Gastrocnemius medialis (tissue), 4 donors: ENCODE measurements at regions not wholly inside any gene's neighbourhood (a gene's known extent, or its start where the extent isn't known, plus 50 kb on each side); places are given as distances from the start of the nearest gene placed in this dataset.

Source experiments
- ATAC-seq, 2 donors: fragments of 150-250 bp; one replicate each; pipeline ENCODE4 v1.9.1; 2016
- DNase-seq, 2 donors: peaks; one replicate each; pipeline ENCODE4 v3.0.0-alpha.2; 2019
- H3K27ac ChIP-seq, 4 donors: fragments of 200-600 bp; sonication (generic); 1 replicate in 1 of 4; 2 replicates in 3 of 4; pipeline ENCODE4 v1.5.1; 2016 to 2018; ENCODE audit warnings: mild to moderate bottlenecking in 2 of 4, moderate library complexity in 1 of 4
- H3K27me3 ChIP-seq, 3 donors: fragments of 200-600 bp; sonication (generic) in 2 of 3; 1 replicate in 1 of 3; 2 replicates in 2 of 3; pipeline versions ENCODE4 v1.5.1 to v1.6.0; 2016 to 2019; ENCODE audit warnings: mild to moderate bottlenecking in 1 of 3, moderate library complexity in 1 of 3
- H3K36me3 ChIP-seq, 2 donors: fragments of 200-600 bp; sonication (generic) in 1 of 2; one replicate each; pipeline ENCODE4 v1.5.1; 2017 to 2018
- H3K4me1 ChIP-seq, 2 donors: fragments of 200-600 bp; sonication (generic) in 1 of 2; one replicate each; pipeline ENCODE4 v1.5.1; 2016 to 2017; ENCODE audit warnings: mild to moderate bottlenecking in 2 of 2
- H3K4me3 ChIP-seq, 4 donors: fragments of 200-600 bp; sonication (generic) in 3 of 4; 1 replicate in 1 of 4; 2 replicates in 3 of 4; pipeline ENCODE4 v1.5.1; 2016 to 2019; ENCODE audit warnings: mild to moderate bottlenecking in 2 of 4
- H3K9me3 ChIP-seq, 3 donors: fragments of 200-600 bp; sonication (generic) in 2 of 3; 1 replicate in 1 of 3; 2 replicates in 2 of 3; pipeline ENCODE4 v1.5.1; 2016 to 2019
- CTCF ChIP-seq, 5 experiments: fragments of 450-650 bp in 3 of 5; fragments of 200-600 bp in 2 of 5; sonication (generic) in 2 of 5; IDR thresholded peaks in 4 of 5; conservative IDR thresholded peaks in 1 of 5; 1 replicate in 4 of 5; 2 replicates in 1 of 5; pipeline ENCODE4 v1.5.1; 2016 to 2019; ENCODE audit warnings: antibody characterized with exemption in 5 of 5, mild to moderate bottlenecking in 3 of 5, moderate library complexity in 3 of 5
- POLR2A ChIP-seq, 2 donors: fragments of 450-650 bp; IDR thresholded peaks; one replicate each; pipeline ENCODE4 v1.6.1; 2017; ENCODE audit warnings: antibody characterized with exemption in 2 of 2, mild to moderate bottlenecking in 2 of 2, moderate library complexity in 2 of 2
- in situ Hi-C, 4 donors: fragments of 200-750 bp; cut with MboI; loops; one replicate each; pipeline versions ENCODE4 v1.15.0 to v1.8.0; 2017; ENCODE audit warnings: low sequenced_read_pairs in 4 of 4
- intact Hi-C: fragments of 100-400 bp; cut with DNase I; formaldehyde crosslinking; loops from one replicate; pipeline ENCODE4 v1.15.1; 2023; ENCODE audit warnings: low total_unique reads

GRCh38 chr6:87946669-87947068 is 101.0 kb upstream of the SPACA1 start:
- in situ Hi-C loops, result no loop called here
- ATAC-seq (peak; percentile 42 to 68), DNase-seq (no peak)
- no peaks in the 10 kb centered on the region for H3K36me3 ChIP-seq
- H3K27ac ChIP-seq, result no peak overlapping the region
- no peaks in the 10 kb centered on the region for H3K27me3 ChIP-seq
- H3K4me1 ChIP-seq, result peaks cover 7 to 24% of the 10 kb centered on the region in 2 donors
- no peaks in the 10 kb centered on the region for H3K9me3 ChIP-seq
- H3K4me3 ChIP-seq, result no peak overlapping the region
- intact Hi-C loops, result no loop called here
- TF ChIP-seq CTCF (IDR thresholded peaks at IDR 0.05 in 4 of 5, conservative IDR thresholded peaks at IDR 0.05 in 1 of 5) (no peak), POLR2A (IDR thresholded peaks at IDR 0.05) (no peak)

- H3K9me3 ChIP-seq, result no peaks in the 10 kb centered on the region
These were observed 101.7 kb upstream of the SPACA1 start for GRCh38 chr6:87945966-87946365.

GRCh38 chr6:87945181-87945580 is 102.5 kb upstream of the SPACA1 start:
- Histone ChIP-seq H3K4me1 (peaks cover 7 to 24% of the 10 kb centered on the region in 2 donors), H3K36me3 (no peaks in the 10 kb centered on the region), H3K27me3 (no peaks in the 10 kb centered on the region), H3K4me3 (no peak overlapping the region), H3K27ac (no peak overlapping the region), H3K9me3 (no peaks in the 10 kb centered on the region)
- in situ Hi-C loops, result no loop called here
- intact Hi-C loops, result no loop called here
- ATAC-seq (peak; percentile 22 to 31), DNase-seq (no peak)
- TF ChIP-seq POLR2A (IDR thresholded peaks at IDR 0.05), result no peak
- no peak for TF ChIP-seq CTCF (IDR thresholded peaks at IDR 0.05 in 4 of 5, conservative IDR thresholded peaks at IDR 0.05 in 1 of 5)

More at GRCh38 chr6:87945966-87946365, 101.7 kb upstream of the SPACA1 start:
- Histone ChIP-seq H3K27me3 (no peaks in the 10 kb centered on the region), H3K27ac (no peak overlapping the region), H3K4me3 (no peak overlapping the region), H3K4me1 (peaks cover 7 to 24% of the 10 kb centered on the region in 2 donors), H3K36me3 (no peaks in the 10 kb centered on the region)
- peak in 1 of 2 donors; percentile 17 for ATAC-seq
- in situ Hi-C loops, result no loop called here
- DNase-seq, result no peak
- intact Hi-C loops, result no loop called here
- no peak for TF ChIP-seq POLR2A (IDR thresholded peaks at IDR 0.05)
- TF ChIP-seq CTCF (IDR thresholded peaks at IDR 0.05 in 4 of 5, conservative IDR thresholded peaks at IDR 0.05 in 1 of 5), result no peak

GRCh38 chr6:87944541-87944954 is 103.1 kb upstream of the SPACA1 start:
- H3K36me3 ChIP-seq, result no peaks in the 10 kb centered on the region
- H3K27ac ChIP-seq, result peak overlapping the region in 1 of 4 donors; percentile 26
- H3K9me3 ChIP-seq, result no peaks in the 10 kb centered on the region
- no peak overlapping the region for H3K4me3 ChIP-seq
- no peak for TF ChIP-seq POLR2A (IDR thresholded peaks at IDR 0.05)
- peak in 1 of 5 experiments; percentile 23 for TF ChIP-seq CTCF (IDR thresholded peaks at IDR 0.05 in 4 of 5, conservative IDR thresholded peaks at IDR 0.05 in 1 of 5)
- intact Hi-C loops, result no loop called here
- peak; percentile 67 to 68 for DNase-seq
- peaks cover 7 to 24% of the 10 kb centered on the region in 2 donors for H3K4me1 ChIP-seq
- H3K27me3 ChIP-seq, result no peaks in the 10 kb centered on the region
- ATAC-seq, result peak; percentile 89 to 92
- in situ Hi-C loops, result no loop called here

- no peak overlapping the region for H3K4me3 ChIP-seq
- peaks cover 7 to 24% of the 10 kb centered on the region in 2 donors for H3K4me1 ChIP-seq
- H3K27me3 ChIP-seq, result no peaks in the 10 kb centered on the region
- H3K36me3 ChIP-seq, result no peaks in the 10 kb centered on the region
- TF ChIP-seq POLR2A (IDR thresholded peaks at IDR 0.05) (no peak), CTCF (IDR thresholded peaks at IDR 0.05 in 4 of 5, conservative IDR thresholded peaks at IDR 0.05 in 1 of 5) (no peak)
- in situ Hi-C loops (no loop called here), intact Hi-C loops (no loop called here)
- no peaks in the 10 kb centered on the region for H3K9me3 ChIP-seq
- ATAC-seq (no peak), DNase-seq (no peak)
- H3K27ac ChIP-seq, result no peak overlapping the region
These were observed 104.5 kb upstream of the SPACA1 start for GRCh38 chr6:87943191-87943590.
